GDM1 (cell line): ENCODE measurements at regions not wholly inside any gene's neighbourhood (a gene's known extent, or its start where the extent isn't known, plus 50 kb on each side); places are given as distances from the start of the nearest gene placed in this dataset.
"Not testable (repeated sequence)": the region's sequence is repeated elsewhere in the genome, so short reads cannot be mapped to it uniquely, and the experiment has no call there.

Experiments used
- DNase-seq: peaks from one replicate; lab custom pipeline; 2025; lab: John Stamatoyannopoulos, UW

- DNase-seq, result no peak
Observed at GRCh38 chr1:193926956-193927355, 740.5 kb upstream of the B3GALT2 start.

- DNase-seq, result no peak
Observed at GRCh38 chr1:193919827-193920226, 733.4 kb upstream of the B3GALT2 start.

- no peak for DNase-seq
Observed at GRCh38 chr1:193916452-193916851, 730.0 kb upstream of the B3GALT2 start.

GRCh38 chr1:193914871-193915270 is 728.5 kb upstream of the B3GALT2 start:
- no peak for DNase-seq

GRCh38 chr1:193909406-193910082 is 723.1 kb upstream of the B3GALT2 start:
- no peak for DNase-seq

- DNase-seq, result no peak
Observed at GRCh38 chr1:193905288-193906085, 719.1 kb upstream of the B3GALT2 start.

- no peak for DNase-seq
Observed at GRCh38 chr1:193891788-193892187, 705.4 kb upstream of the B3GALT2 start.

- no peak for DNase-seq
Observed at GRCh38 chr1:193890935-193891334, 704.5 kb upstream of the B3GALT2 start.

GRCh38 chr1:193884848-193885558 is 698.6 kb upstream of the B3GALT2 start:
- no peak for DNase-seq

GRCh38 chr1:193877920-193878319 is 691.5 kb upstream of the B3GALT2 start:
- not testable (repeated sequence) for DNase-seq

- DNase-seq, result no peak
Observed at GRCh38 chr1:193868425-193868824, 682.0 kb upstream of the B3GALT2 start.

- no peak for DNase-seq
Observed at GRCh38 chr1:193856261-193856660, 669.8 kb upstream of the B3GALT2 start.

GRCh38 chr1:193850745-193851144 is 664.3 kb upstream of the B3GALT2 start:
- DNase-seq, result no peak

- no peak for DNase-seq
Observed at GRCh38 chr1:193846876-193847604, 660.6 kb upstream of the B3GALT2 start.

GRCh38 chr1:193846411-193846810 is 660.0 kb upstream of the B3GALT2 start:
- no peak for DNase-seq

- no peak for DNase-seq
Observed at GRCh38 chr1:193841857-193842256, 655.4 kb upstream of the B3GALT2 start.

GRCh38 chr1:193831465-193831864 is 645.1 kb upstream of the B3GALT2 start:
- no peak for DNase-seq

- no peak for DNase-seq
Observed at GRCh38 chr1:193827516-193827915, 641.1 kb upstream of the B3GALT2 start.

- DNase-seq, result no peak
Observed at GRCh38 chr1:193819376-193819775, 633.0 kb upstream of the B3GALT2 start.

- DNase-seq, result no peak
Observed at GRCh38 chr1:193807208-193807607, 620.8 kb upstream of the B3GALT2 start.

- no peak for DNase-seq
Observed at GRCh38 chr1:193806079-193807048, 620.0 kb upstream of the B3GALT2 start.
